RWPE1 (cell line): ENCODE measurements at regions not wholly inside any gene's neighbourhood (a gene's known extent, or its start where the extent isn't known, plus 50 kb on each side); places are given as distances from the start of the nearest gene placed in this dataset.
"Not testable (repeated sequence)": the region's sequence is repeated elsewhere in the genome, so short reads cannot be mapped to it uniquely, and the experiment has no call there.

ENCODE experiments used
- CTCF ChIA-PET: fragments of 350-600 bp; sonication (Branson Sonifier 250); formaldehyde crosslinking; extraction: SDS; loops from one replicate; lab custom pipeline; 2021; lab: Yijun Ruan, JAX
- POLR2A ChIA-PET: fragments of 400-600 bp; formaldehyde crosslinking; extraction: SDS; loops from one replicate; lab custom pipeline; 2020; ENCODE audit warnings: antibody characterized with exemption; ENCODE audit not compliant: low non-redundant PET; lab: Yijun Ruan, JAX
- DNase-seq: peaks from one replicate; pipeline ENCODE4 v3.0.0; 2012; ENCODE audit warnings: low spot score
- H3K27ac ChIP-seq: fragments of 450-650 bp; 2 replicates; pipeline ENCODE4 v1.5.1; 2017
- TF ChIP-seq, protein P1 (sequence below): fragments of 450-650 bp; conservative IDR thresholded peaks from 2 replicates; pipeline ENCODE4 v1.5.1; 2017; ENCODE audit warnings: low read depth, mild to moderate bottlenecking

DNA sequence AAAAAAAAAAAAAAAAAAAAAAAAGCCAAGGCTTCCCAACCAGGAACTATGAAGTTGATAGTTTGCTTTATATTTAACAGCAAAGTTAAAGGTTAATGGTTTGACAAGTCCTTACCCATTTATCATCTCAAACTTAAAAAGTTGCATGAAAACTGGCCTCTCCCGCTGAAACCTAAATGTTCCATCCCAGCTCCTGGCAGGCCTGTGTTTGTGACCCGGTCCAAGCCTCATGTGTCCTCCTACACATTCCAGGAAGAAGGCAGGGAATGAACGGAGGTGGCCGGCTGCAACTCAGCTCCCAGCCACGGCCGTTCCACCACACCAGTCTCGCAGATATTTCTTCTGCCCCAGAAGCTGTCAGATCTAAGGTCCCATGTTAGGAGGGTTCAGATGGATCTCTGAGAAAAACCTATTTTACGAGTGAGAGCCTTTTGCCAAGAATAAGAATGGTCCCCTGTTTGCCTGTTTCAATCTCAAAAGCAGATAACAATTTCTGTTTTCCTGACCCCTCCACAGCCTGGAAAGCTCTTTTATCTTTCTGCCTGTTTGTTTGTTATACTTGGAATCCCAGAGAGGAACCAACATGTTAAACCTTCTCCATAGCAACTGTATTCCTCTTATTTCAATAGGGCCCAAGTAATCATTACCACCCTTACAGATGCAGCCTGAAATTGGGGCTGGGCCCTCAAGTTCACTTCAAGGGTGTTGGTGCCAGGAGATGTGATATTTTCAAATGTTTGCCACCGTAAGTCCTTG is 56.5 kb downstream of the KCTD12 start:
- no peak overlapping the region for H3K27ac ChIP-seq
- CTCF ChIA-PET, result interaction anchor here (0.6 kb wide), 2 partner anchors 13 to 200 kb away, joined by 4 to 9 read pairs; no protein-coding TSS in a partner anchor
- TF ChIP-seq, protein P1, sequence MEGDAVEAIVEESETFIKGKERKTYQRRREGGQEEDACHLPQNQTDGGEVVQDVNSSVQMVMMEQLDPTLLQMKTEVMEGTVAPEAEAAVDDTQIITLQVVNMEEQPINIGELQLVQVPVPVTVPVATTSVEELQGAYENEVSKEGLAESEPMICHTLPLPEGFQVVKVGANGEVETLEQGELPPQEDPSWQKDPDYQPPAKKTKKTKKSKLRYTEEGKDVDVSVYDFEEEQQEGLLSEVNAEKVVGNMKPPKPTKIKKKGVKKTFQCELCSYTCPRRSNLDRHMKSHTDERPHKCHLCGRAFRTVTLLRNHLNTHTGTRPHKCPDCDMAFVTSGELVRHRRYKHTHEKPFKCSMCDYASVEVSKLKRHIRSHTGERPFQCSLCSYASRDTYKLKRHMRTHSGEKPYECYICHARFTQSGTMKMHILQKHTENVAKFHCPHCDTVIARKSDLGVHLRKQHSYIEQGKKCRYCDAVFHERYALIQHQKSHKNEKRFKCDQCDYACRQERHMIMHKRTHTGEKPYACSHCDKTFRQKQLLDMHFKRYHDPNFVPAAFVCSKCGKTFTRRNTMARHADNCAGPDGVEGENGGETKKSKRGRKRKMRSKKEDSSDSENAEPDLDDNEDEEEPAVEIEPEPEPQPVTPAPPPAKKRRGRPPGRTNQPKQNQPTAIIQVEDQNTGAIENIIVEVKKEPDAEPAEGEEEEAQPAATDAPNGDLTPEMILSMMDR, result no peak
- DNase-seq, result no peak
- POLR2A ChIA-PET, result no interaction called here

DNA sequence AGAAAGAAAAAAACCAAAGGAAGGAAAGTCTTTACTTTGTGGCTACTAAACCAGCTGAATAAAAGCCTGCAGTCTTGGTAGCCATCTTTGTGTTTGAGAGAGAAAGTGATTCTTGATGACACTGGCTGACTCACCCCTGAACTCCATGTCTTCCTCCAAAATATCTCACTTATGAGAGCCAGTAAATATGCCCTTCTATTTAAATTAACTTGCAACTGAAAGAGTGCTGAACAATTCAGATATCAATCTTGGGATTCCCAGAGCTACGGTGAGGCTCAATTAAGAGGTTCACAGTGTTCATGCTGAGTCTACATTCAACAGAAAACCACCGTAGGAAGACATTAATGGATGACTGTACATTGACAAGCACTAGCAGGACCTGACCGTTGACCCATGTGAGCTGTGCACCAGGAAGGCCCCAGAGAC is 57.9 kb downstream of the KCTD12 start:
- TF ChIP-seq, protein P1, result no peak
- POLR2A ChIA-PET, result no interaction called here
- no peak for DNase-seq
- no peak overlapping the region for H3K27ac ChIP-seq
- CTCF ChIA-PET, result no interaction called here

DNA sequence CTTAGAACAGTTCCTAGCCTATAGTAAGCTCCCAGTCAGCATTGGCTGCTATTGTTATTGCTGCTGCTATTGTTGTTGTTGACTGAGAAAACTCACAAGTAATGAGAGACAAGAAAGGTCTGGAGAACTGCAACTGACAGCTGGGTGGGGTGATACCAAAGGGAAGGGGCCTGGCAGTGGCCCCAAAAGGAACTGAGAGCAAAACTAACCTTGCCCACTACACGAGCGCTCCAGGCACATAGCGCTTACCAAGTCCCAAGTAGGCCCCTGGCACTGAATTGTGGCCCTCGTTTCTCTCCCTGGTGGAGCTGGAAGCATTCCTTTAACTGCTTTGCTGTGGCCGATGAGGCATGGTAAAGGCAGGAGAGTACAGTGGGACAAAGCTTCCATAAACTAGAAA is 59.7 kb downstream of the KCTD12 start:
- H3K27ac ChIP-seq, result no peak overlapping the region
- ChIA-PET POLR2A (no interaction called here), CTCF (no interaction called here)
- DNase-seq, result no peak
- TF ChIP-seq, protein P1, result no peak

DNA sequence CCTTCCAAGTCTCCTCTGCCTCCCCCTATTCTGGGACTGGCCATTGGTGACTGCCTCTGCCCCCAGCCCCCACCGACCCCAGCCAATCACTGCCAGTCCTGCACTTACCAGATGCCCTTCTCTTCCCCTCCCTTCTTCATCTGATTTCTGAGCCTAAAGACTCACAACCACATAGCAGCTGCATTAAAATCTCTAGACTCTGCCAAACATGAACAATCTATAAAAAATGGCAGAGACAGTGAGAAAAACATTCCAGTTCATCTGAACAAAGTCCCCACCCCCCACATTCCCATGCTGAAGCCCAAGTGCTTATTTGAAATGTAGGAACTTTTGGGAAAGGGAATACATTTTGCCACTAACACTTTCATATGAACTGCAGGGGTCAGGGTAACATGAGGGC is 60.8 kb downstream of the KCTD12 start:
- POLR2A ChIA-PET, result no interaction called here
- TF ChIP-seq, protein P1, result no peak
- H3K27ac ChIP-seq, result no peak overlapping the region
- CTCF ChIA-PET, result no interaction called here
- DNase-seq, result no peak

DNA sequence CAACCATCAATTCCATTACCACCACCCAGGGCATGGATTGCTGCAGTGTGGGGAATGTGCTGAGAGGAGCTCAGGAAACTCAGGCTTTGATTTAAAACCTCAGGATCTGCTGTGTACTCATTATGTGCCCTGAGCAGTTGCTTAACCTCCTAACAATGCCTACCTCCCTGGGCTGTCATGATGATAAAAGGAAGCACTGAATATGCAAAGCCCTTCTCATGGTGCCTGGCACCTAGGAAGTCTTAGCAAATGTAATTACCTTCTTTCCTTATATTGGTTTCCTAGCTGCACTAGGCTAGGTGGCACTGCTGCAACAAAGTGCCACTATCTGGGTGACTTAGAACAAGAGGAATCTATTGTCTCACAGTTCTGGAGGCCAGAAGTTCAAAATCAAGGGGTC is 62.2 kb downstream of the KCTD12 start:
- ChIA-PET CTCF (no interaction called here), POLR2A (no interaction called here)
- no peak overlapping the region for H3K27ac ChIP-seq
- TF ChIP-seq, protein P1, result no peak
- DNase-seq, result no peak

DNA sequence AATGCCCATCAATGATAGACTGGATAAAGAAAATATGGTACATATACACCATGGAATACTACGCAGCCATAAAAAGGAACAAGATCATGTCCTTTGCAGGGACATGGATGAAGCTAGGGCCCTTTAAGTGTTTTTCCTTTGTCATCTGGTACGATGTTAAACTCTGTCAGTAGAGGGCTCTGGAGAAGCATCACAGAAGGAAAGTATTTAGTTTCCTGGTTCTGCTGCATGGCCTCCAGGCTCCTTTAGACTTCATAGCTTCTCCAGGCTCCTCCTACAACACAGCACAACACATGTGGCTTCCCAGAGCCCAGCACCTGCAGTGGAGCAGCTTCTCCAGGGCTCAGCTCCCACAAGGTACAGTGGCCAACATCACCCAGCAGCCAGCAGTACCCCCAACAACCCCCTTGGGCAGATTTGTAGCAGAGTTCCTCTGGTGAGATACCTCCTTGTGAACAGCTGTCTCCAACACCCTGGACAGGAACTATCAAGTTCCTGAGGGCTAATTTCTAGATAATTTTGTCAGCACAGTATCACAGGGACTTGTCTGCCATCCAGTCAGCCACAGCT is 63.4 kb downstream of the KCTD12 start:
- TF ChIP-seq, protein P1, result no peak
- POLR2A ChIA-PET, result no interaction called here
- DNase-seq, result peak; percentile 8

DNA sequence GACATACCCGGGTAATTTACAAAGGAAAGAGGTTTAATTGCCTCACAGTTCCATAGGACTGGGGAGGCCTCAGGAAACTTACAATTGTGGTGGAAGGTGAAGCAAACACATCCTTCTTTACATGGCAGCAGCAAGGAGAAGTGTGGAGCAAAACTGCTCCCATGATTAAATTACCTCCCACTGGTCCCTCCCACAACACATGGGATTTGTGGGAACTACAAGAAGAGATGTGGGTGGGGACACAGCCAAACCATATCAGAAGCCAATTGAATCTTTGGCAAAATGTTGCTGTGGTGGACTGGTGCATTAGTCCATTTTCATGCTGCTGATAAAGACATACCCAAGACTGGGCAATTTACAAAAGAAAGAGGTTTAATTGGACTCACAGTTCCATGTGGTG is 65.0 kb downstream of the KCTD12 start:
- POLR2A ChIA-PET, DNase-seq, H3K27ac ChIP-seq: not testable (repeated sequence)
- CTCF ChIA-PET, result interaction anchor here (0.7 to 2.2 kb wide), 2 partner anchors 81 to 82 kb away, joined by 3 to 9 read pairs; no protein-coding TSS in a partner anchor

More for the DNA sequence above, 63.4 kb downstream of the KCTD12 start:
- H3K27ac ChIP-seq, result no peak overlapping the region
- CTCF ChIA-PET, result interaction anchor here (0.6 to 2.2 kb wide), 5 partner anchors 62 to 924 kb away, joined by 3 to 9 read pairs (median 3); no protein-coding TSS in a partner anchor
